Endodermal cell (in vitro differentiated cells): ENCODE measurements at regions not wholly inside any gene's neighbourhood (a gene's known extent, or its start where the extent isn't known, plus 50 kb on each side); places are given as distances from the start of the nearest gene placed in this dataset.

Experiments
- DNase-seq: peaks from one replicate; pipeline ENCODE4 v3.0.0-alpha.2; 2017
- H3K27ac ChIP-seq: 2 replicates; pipeline ENCODE4 v1.5.1; 2013; ENCODE audit warnings: mild to moderate bottlenecking, low read depth, low read length, moderate library complexity
- H3K27me3 ChIP-seq: 2 replicates; pipeline ENCODE4 v1.6.1; 2013; ENCODE audit warnings: mild to moderate bottlenecking, low read length, moderate library complexity; ENCODE audit not compliant: insufficient read depth, control insufficient read depth, poor library complexity, severe bottlenecking
- H3K36me3 ChIP-seq: 2 replicates; pipeline ENCODE4 v1.7.0; 2013; ENCODE audit warnings: mild to moderate bottlenecking, low read length, moderate library complexity; ENCODE audit not compliant: control insufficient read depth, insufficient read depth
- H3K4me1 ChIP-seq: one replicate; pipeline ENCODE4 v1.7.0; 2013; ENCODE audit warnings: low read length; ENCODE audit not compliant: control insufficient read depth, insufficient read depth
- H3K4me3 ChIP-seq: 2 replicates; pipeline ENCODE4 v1.5.1; 2013; ENCODE audit warnings: mild to moderate bottlenecking, low read length, moderate library complexity
- H3K9ac ChIP-seq: 2 replicates; pipeline ENCODE4 v1.6.1; 2013; ENCODE audit warnings: mild to moderate bottlenecking, low read length, moderate library complexity; ENCODE audit not compliant: poor library complexity, severe bottlenecking; ENCODE audit errors: extremely low read depth
- H3K9me3 ChIP-seq: 2 replicates; pipeline ENCODE4 v1.6.1; 2013; ENCODE audit warnings: mild to moderate bottlenecking, low read length, moderate library complexity; ENCODE audit not compliant: control insufficient read depth
- H3K27ac Mint-ChIP-seq: 2 replicates; pipeline ENCODE4 v1.8.0; 2020; ENCODE audit warnings: mixed read lengths
- H3K27me3 Mint-ChIP-seq: 2 replicates; pipeline ENCODE4 v1.8.0; 2021; ENCODE audit warnings: mild to moderate bottlenecking, mixed read lengths; ENCODE audit not compliant: insufficient read depth
- H3K36me3 Mint-ChIP-seq: 2 replicates; pipeline ENCODE4 v1.8.0; 2020; ENCODE audit warnings: low read depth, mixed read lengths
- H3K4me1 Mint-ChIP-seq: 2 replicates; pipeline ENCODE4 v1.8.0; 2020; ENCODE audit warnings: mixed read lengths
- H3K4me3 Mint-ChIP-seq: 2 replicates; pipeline ENCODE4 v1.8.0; 2020; ENCODE audit warnings: mild to moderate bottlenecking, moderate library complexity, mixed read lengths
- H3K9me3 Mint-ChIP-seq: 2 replicates; pipeline ENCODE4 v1.8.0; 2020; ENCODE audit warnings: mild to moderate bottlenecking, mixed read lengths
- CTCF ChIP-seq: fragments of 200-600 bp; sonication (generic); conservative IDR thresholded peaks from 2 replicates; pipeline ENCODE4 v1.5.0; 2021; ENCODE audit warnings: antibody characterized with exemption, mild to moderate bottlenecking
- WGBS, 2 experiments: methylation state at CpG; one replicate each; pipeline versions ENCODE4 v1.1.5 to v1.1.7; 2013; ENCODE audit warnings: missing lambda C conversion rate in 2 of 2, mixed read lengths in 1 of 2; ENCODE audit not compliant: insufficient coverage in 1 of 2, insufficient read length in 1 of 2; 5-methylcytosine and 5-hydroxymethylcytosine counted together

DNA sequence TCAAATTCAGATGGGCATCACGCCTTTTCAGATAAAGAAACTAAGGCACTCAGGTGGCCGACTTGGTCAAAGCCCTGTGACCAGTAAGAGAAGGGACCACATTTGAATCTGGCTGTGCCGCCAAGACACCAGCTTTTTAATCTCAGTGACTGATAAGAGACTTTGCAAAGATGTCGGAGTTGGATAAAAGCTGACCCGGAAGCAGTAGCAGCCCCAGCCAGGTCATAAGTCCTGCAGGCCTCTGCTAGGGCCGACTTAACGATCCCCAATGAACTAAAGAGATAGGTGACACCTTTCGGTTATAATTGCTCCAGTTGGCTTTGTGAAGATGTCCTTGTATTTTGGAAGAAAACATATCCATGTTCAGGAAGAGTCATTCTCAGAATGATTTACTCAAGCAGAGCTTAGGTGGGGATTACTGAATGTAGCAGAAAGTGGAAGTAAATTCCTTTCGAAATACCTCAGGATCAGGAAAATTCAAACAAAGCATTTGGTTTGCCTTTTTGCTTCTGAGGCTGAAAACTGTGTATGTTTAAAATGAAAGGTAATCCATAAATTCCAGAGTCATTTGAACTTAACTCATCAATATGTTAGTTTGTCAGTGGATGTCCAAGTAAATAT is 164.2 kb upstream of the PITRM1 start:
- Histone ChIP-seq H3K36me3 (no peaks in the 10 kb centered on the region), H3K4me3 (no peak overlapping the region), H3K4me1 (peaks cover 7% of the 10 kb centered on the region), H3K9me3 (no peaks in the 10 kb centered on the region), H3K27me3 (no peaks in the 10 kb centered on the region), H3K9ac (no peak overlapping the region), H3K27ac (no peak overlapping the region)
- WGBS, 2 experiments, result 95 to 99% methylated on average over 7 to 9 of the region's 9 CpGs
- H3K27me3 Mint-ChIP-seq, result no peaks in the 10 kb centered on the region
- H3K27ac Mint-ChIP-seq, result peak overlapping the region; percentile 77
- H3K4me3 Mint-ChIP-seq, result no peak overlapping the region
- no peak for DNase-seq
- no peak for TF ChIP-seq CTCF
- peaks cover 53% of the 10 kb centered on the region for H3K4me1 Mint-ChIP-seq
- H3K36me3 Mint-ChIP-seq, result no peaks in the 10 kb centered on the region
- H3K9me3 Mint-ChIP-seq, result no peaks in the 10 kb centered on the region

DNA sequence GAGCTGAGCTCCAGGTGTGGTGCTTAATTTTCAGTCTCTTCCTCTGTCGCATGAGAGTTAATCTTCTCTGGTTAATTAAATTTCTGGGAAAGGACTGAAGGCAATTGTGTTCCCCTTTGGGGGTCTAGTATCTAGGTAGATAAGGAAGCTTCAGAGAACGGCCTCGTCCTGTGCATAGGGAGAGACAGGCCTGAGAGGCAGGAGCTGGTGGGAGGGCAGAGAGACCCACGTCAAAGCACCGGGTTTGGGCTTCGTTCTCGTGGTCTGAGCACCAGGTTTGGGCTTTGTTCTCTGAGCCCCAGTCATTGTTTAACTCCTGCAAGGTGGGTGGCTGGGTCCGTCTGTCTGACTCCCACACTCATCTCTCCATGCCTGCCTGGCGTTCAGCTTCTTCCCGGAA is 160.8 kb upstream of the PITRM1 start:
- no peak for TF ChIP-seq CTCF
- H3K4me1 ChIP-seq, result peaks cover 13% of the 10 kb centered on the region
- 48 to 62% methylated on average over 7 to 10 of the region's 10 CpGs for WGBS, 2 experiments
- H3K36me3 Mint-ChIP-seq, result no peaks in the 10 kb centered on the region
- peaks cover 62% of the 10 kb centered on the region for H3K4me1 Mint-ChIP-seq
- no peak overlapping the region for H3K9ac ChIP-seq
- no peak overlapping the region for H3K27ac ChIP-seq
- peak overlapping the region; percentile 95 for H3K27ac Mint-ChIP-seq
- peak; percentile 78 for DNase-seq
- H3K9me3 Mint-ChIP-seq, result no peaks in the 10 kb centered on the region
- H3K27me3 ChIP-seq, result no peaks in the 10 kb centered on the region
- H3K4me3 ChIP-seq, result no peak overlapping the region
- no peaks in the 10 kb centered on the region for H3K36me3 ChIP-seq
- H3K4me3 Mint-ChIP-seq, result no peak overlapping the region
- no peaks in the 10 kb centered on the region for H3K9me3 ChIP-seq
- H3K27me3 Mint-ChIP-seq, result no peaks in the 10 kb centered on the region

GRCh38 chr10:3331690-3332230 is 159.2 kb upstream of the PITRM1 start:
- 95 to 96% methylated on average over 16 to 23 of the region's 23 CpGs for WGBS, 2 experiments
- Histone ChIP-seq H3K27me3 (no peaks in the 10 kb centered on the region), H3K36me3 (no peaks in the 10 kb centered on the region), H3K9ac (no peak overlapping the region), H3K9me3 (no peaks in the 10 kb centered on the region), H3K4me1 (peaks cover 13% of the 10 kb centered on the region), H3K4me3 (no peak overlapping the region), H3K27ac (no peak overlapping the region)
- peaks cover 58% of the 10 kb centered on the region for H3K4me1 Mint-ChIP-seq
- H3K4me3 Mint-ChIP-seq, result no peak overlapping the region
- H3K9me3 Mint-ChIP-seq, result no peaks in the 10 kb centered on the region
- H3K27ac Mint-ChIP-seq, result no peak overlapping the region
- no peaks in the 10 kb centered on the region for H3K36me3 Mint-ChIP-seq
- H3K27me3 Mint-ChIP-seq, result no peaks in the 10 kb centered on the region
- no peak for TF ChIP-seq CTCF
- DNase-seq, result peak; percentile 31
